DND-41 (cell line): ENCODE measurements at regions not wholly inside any gene's neighbourhood (a gene's known extent, or its start where the extent isn't known, plus 50 kb on each side); places are given as distances from the start of the nearest gene placed in this dataset.

Experiments used
- ATAC-seq: fragments of 200-7000 bp; cut with Tn5 transposase; 3 replicates; pipeline ENCODE4 v1.9.1; 2021; ENCODE audit warnings: low read depth; ENCODE audit not compliant: insufficient read depth
- DNase-seq: peaks from one replicate; pipeline ENCODE4 v3.0.0-alpha.2; 2020
- H2AFZ ChIP-seq: 2 replicates; pipeline ENCODE4 v1.6.0; 2012; ENCODE audit warnings: low read depth, low read length
- H3K27ac ChIP-seq: 2 replicates; pipeline ENCODE4 v1.5.1; 2012; ENCODE audit warnings: low read length, inconsistent platforms
- H3K27me3 ChIP-seq: fragments of 200-600 bp; sonication (generic); 2 replicates; pipeline ENCODE4 v1.6.0; 2012; ENCODE audit warnings: low read length, mild to moderate bottlenecking, inconsistent platforms; ENCODE audit not compliant: insufficient read depth, poor library complexity
- H3K36me3 ChIP-seq: 2 replicates; pipeline ENCODE4 v1.5.1; 2012; ENCODE audit warnings: low read length, inconsistent platforms; ENCODE audit not compliant: insufficient read depth
- H3K4me1 ChIP-seq: 2 replicates; pipeline ENCODE4 v1.5.1; 2012; ENCODE audit warnings: mild to moderate bottlenecking, low read length; ENCODE audit not compliant: insufficient read depth
- H3K4me2 ChIP-seq: 2 replicates; pipeline ENCODE4 v1.6.0; 2012; ENCODE audit warnings: mild to moderate bottlenecking, moderate library complexity, low read length, inconsistent platforms; ENCODE audit not compliant: insufficient read depth
- H3K4me3 ChIP-seq, 2 experiments: fragments of 200-600 bp in 1 of 2; shearing (Covaris generic) in 1 of 2; 2 replicates each; pipeline ENCODE4 v1.5.1; 2012 to 2016; ENCODE audit warnings: inconsistent platforms in 2 of 2, low read length in 2 of 2, mild to moderate bottlenecking in 2 of 2, low read depth in 1 of 2, moderate library complexity in 1 of 2
- H3K79me2 ChIP-seq: 2 replicates; pipeline ENCODE4 v1.6.0; 2012; ENCODE audit warnings: low read length, inconsistent platforms; ENCODE audit not compliant: insufficient read depth
- H3K9ac ChIP-seq: 2 replicates; pipeline ENCODE4 v1.6.0; 2012; ENCODE audit warnings: low read depth, mild to moderate bottlenecking, inconsistent platforms, low read length, moderate library complexity
- H3K9me3 ChIP-seq: 2 replicates; pipeline ENCODE4 v1.5.1; 2012; ENCODE audit warnings: low read length, moderate library complexity, mild to moderate bottlenecking, inconsistent platforms; ENCODE audit not compliant: insufficient read depth, severe bottlenecking
- H4K20me1 ChIP-seq: 2 replicates; pipeline ENCODE4 v1.6.0; 2012; ENCODE audit warnings: low read length; ENCODE audit not compliant: insufficient read depth
- CTCF ChIP-seq: IDR thresholded peaks from 2 replicates; pipeline ENCODE4 v1.5.1; 2012; ENCODE audit warnings: borderline replicate concordance, low read length, moderate library complexity, mild to moderate bottlenecking; ENCODE audit not compliant: poor library complexity, severe bottlenecking; ENCODE audit errors: extremely low read depth
- EZH2 ChIP-seq: IDR thresholded peaks from 3 replicates; pipeline ENCODE4 v1.6.1; 2012; ENCODE audit warnings: borderline replicate concordance, low read depth, mild to moderate bottlenecking, moderate library complexity, low read length, inconsistent platforms; ENCODE audit not compliant: severe bottlenecking

GRCh38 chr1:177469519-177469918, 298.8 kb downstream of the BRINP2 start:
- ATAC-seq = no peak
- Histone ChIP-seq H4K20me1 (no peaks in the 10 kb centered on the region), H3K36me3 (no peaks in the 10 kb centered on the region), H3K4me2 (no peak overlapping the region), H3K9me3 (no peaks in the 10 kb centered on the region), H3K27ac (no peak overlapping the region), H3K27me3 (no peaks in the 10 kb centered on the region), H2AFZ (no peak overlapping the region), H3K4me1 (no peaks in the 10 kb centered on the region), H3K9ac (no peak overlapping the region), H3K4me3 (no peak overlapping the region), H3K79me2 (no peaks in the 10 kb centered on the region)
- no peak for TF ChIP-seq CTCF
- TF ChIP-seq EZH2 = no peak
- DNase-seq = no peak

GRCh38 chr1:177466286-177466685, 295.5 kb downstream of the BRINP2 start:
- H3K79me2 ChIP-seq = no peaks in the 10 kb centered on the region
- no peak for ATAC-seq
- TF ChIP-seq CTCF (no peak), EZH2 (no peak)

GRCh38 chr1:177464686-177465085, 293.9 kb downstream of the BRINP2 start:
- no peak overlapping the region for H3K9ac ChIP-seq
- ATAC-seq = no peak
- H3K9me3 ChIP-seq = no peaks in the 10 kb centered on the region
- H3K79me2 ChIP-seq = no peaks in the 10 kb centered on the region
- no peak for DNase-seq
- H4K20me1 ChIP-seq = no peaks in the 10 kb centered on the region
- H3K36me3 ChIP-seq = no peaks in the 10 kb centered on the region
- no peak overlapping the region for H2AFZ ChIP-seq
- H3K4me3 ChIP-seq = no peak overlapping the region
- no peaks in the 10 kb centered on the region for H3K27me3 ChIP-seq
- no peak for TF ChIP-seq CTCF
- no peak for TF ChIP-seq EZH2
- no peak overlapping the region for H3K4me2 ChIP-seq
- H3K27ac ChIP-seq = no peak overlapping the region
- H3K4me1 ChIP-seq = no peaks in the 10 kb centered on the region

More at GRCh38 chr1:177466286-177466685, 295.5 kb downstream of the BRINP2 start:
- H3K4me1 ChIP-seq = no peaks in the 10 kb centered on the region
- no peaks in the 10 kb centered on the region for H3K36me3 ChIP-seq
- no peak for DNase-seq
- no peak overlapping the region for H2AFZ ChIP-seq
- H3K9me3 ChIP-seq = no peaks in the 10 kb centered on the region
- H3K27ac ChIP-seq = no peak overlapping the region
- no peaks in the 10 kb centered on the region for H4K20me1 ChIP-seq
- no peak overlapping the region for H3K9ac ChIP-seq
- H3K4me3 ChIP-seq = no peak overlapping the region
- no peak overlapping the region for H3K4me2 ChIP-seq
- no peaks in the 10 kb centered on the region for H3K27me3 ChIP-seq

GRCh38 chr1:177451191-177451590, 280.4 kb downstream of the BRINP2 start:
- H2AFZ ChIP-seq = no peak overlapping the region
- no peaks in the 10 kb centered on the region for H3K36me3 ChIP-seq
- no peaks in the 10 kb centered on the region for H4K20me1 ChIP-seq
- H3K27me3 ChIP-seq = no peaks in the 10 kb centered on the region
- TF ChIP-seq EZH2 (no peak), CTCF (no peak)
- no peaks in the 10 kb centered on the region for H3K9me3 ChIP-seq
- no peak for ATAC-seq
- no peaks in the 10 kb centered on the region for H3K4me1 ChIP-seq
- H3K4me2 ChIP-seq = no peak overlapping the region
- no peak overlapping the region for H3K27ac ChIP-seq
- H3K4me3 ChIP-seq = no peak overlapping the region
- no peak overlapping the region for H3K9ac ChIP-seq
- no peak for DNase-seq
- no peaks in the 10 kb centered on the region for H3K79me2 ChIP-seq
